HS-5 (cell line): ENCODE measurements at regions not wholly inside any gene's neighbourhood (a gene's known extent, or its start where the extent isn't known, plus 50 kb on each side); places are given as distances from the start of the nearest gene placed in this dataset.
"Not testable (repeated sequence)": the region's sequence is repeated elsewhere in the genome, so short reads cannot be mapped to it uniquely, and the experiment has no call there.

Experiments used
- DNase-seq: peaks from one replicate; pipeline ENCODE4 v3.0.0-alpha.2; 2012; ENCODE audit warnings: low read depth

GRCh38 chr13:30816736-30817135 lies 81.4 kb downstream of the ALOX5AP start:
- no peak for DNase-seq

- no peak for DNase-seq
Observed at GRCh38 chr13:30818323-30818960, 83.1 kb downstream of the ALOX5AP start.

- no peak for DNase-seq
Observed at GRCh38 chr13:30819136-30819888, 84.0 kb downstream of the ALOX5AP start.

GRCh38 chr13:30821421-30821820 lies 84.7 kb upstream of the MEDAG start:
- DNase-seq = no peak

GRCh38 chr13:30824651-30825050 lies 81.4 kb upstream of the MEDAG start:
- DNase-seq = no peak

- DNase-seq = no peak
Observed at GRCh38 chr13:30826911-30827577, 79.0 kb upstream of the MEDAG start.

- no peak for DNase-seq
Observed at GRCh38 chr13:30827578-30827925, 78.5 kb upstream of the MEDAG start.

GRCh38 chr13:30829145-30829832 lies 76.8 kb upstream of the MEDAG start:
- peak; percentile 56 for DNase-seq

- no peak for DNase-seq
Observed at GRCh38 chr13:30829833-30830637, 76.0 kb upstream of the MEDAG start.

GRCh38 chr13:30830638-30830965 lies 75.5 kb upstream of the MEDAG start:
- DNase-seq = no peak

GRCh38 chr13:30831515-30831914 lies 74.6 kb upstream of the MEDAG start:
- DNase-seq = no peak

GRCh38 chr13:30832377-30832776 lies 73.7 kb upstream of the MEDAG start:
- no peak for DNase-seq

- no peak for DNase-seq
Observed at GRCh38 chr13:30832845-30833332, 73.2 kb upstream of the MEDAG start.

GRCh38 chr13:30835442-30835841 lies 70.6 kb upstream of the MEDAG start:
- no peak for DNase-seq

- DNase-seq = no peak
Observed at GRCh38 chr13:30837227-30838159, 68.6 kb upstream of the MEDAG start.

- not testable (repeated sequence) for DNase-seq
Observed at GRCh38 chr13:30839636-30840035, 66.4 kb upstream of the MEDAG start.

GRCh38 chr13:30840515-30840914 lies 65.6 kb upstream of the MEDAG start:
- DNase-seq = no peak

- no peak for DNase-seq
Observed at GRCh38 chr13:30841154-30841553, 64.9 kb upstream of the MEDAG start.

- no peak for DNase-seq
Observed at GRCh38 chr13:30843548-30843947, 62.5 kb upstream of the MEDAG start.

- DNase-seq = no peak
Observed at GRCh38 chr13:30844548-30845296, 61.3 kb upstream of the MEDAG start.
